K562 (cell line): ENCODE measurements at regions not wholly inside any gene's neighbourhood (a gene's known extent, or its start where the extent isn't known, plus 50 kb on each side); places are given as distances from the start of the nearest gene placed in this dataset.

Experiments
- PHB2 ChIP-seq: fragments of 450-650 bp; IDR thresholded peaks from 2 replicates; pipeline ENCODE4 v1.6.1; 2017; ENCODE audit warnings: low read depth
- RFX5 ChIP-seq: IDR thresholded peaks from 2 replicates; pipeline ENCODE4 v1.6.1; 2011; ENCODE audit warnings: low read depth, mild to moderate bottlenecking, improper control_type of control experiment, low read length
- SIN3A ChIP-seq, 2 experiments: fragments of 150-350 bp in 1 of 2; IDR thresholded peaks; 2 replicates each; pipeline ENCODE4 v1.6.1; 2011 to 2016; ENCODE audit warnings: borderline replicate concordance in 2 of 2, low read depth in 2 of 2, low read length in 2 of 2, mild to moderate bottlenecking in 2 of 2, moderate library complexity in 2 of 2; ENCODE audit not compliant: control insufficient read depth in 1 of 2
- ZNF76 ChIP-seq: fragments of 250-450 bp; sonication (Bioruptor Pico); IDR thresholded peaks from 2 replicates; pipeline ENCODE4 v1.4.0; 2020; ENCODE audit warnings: mild to moderate bottlenecking, moderate library complexity, borderline replicate concordance
- ZNF785 ChIP-seq: fragments of 250-450 bp; sonication (Bioruptor Pico); IDR thresholded peaks from 2 replicates; pipeline ENCODE4 v1.4.0; 2020; ENCODE audit warnings: mild to moderate bottlenecking
- TF ChIP-seq, protein P1 (sequence below): sonication (generic); formaldehyde crosslinking; IDR thresholded peaks from 2 replicates; pipeline ENCODE4 v1.8.0; 2022; ENCODE audit warnings: mild to moderate bottlenecking, missing genetic modification reagents
- TF ChIP-seq, protein P2 (sequence below), 3 experiments: IDR thresholded peaks in 2 of 3; conservative IDR thresholded peaks in 1 of 3; 2 replicates each; pipeline ENCODE4 v1.5.1; 2011 to 2012; ENCODE audit warnings: low read length in 3 of 3, mild to moderate bottlenecking in 3 of 3, control low read depth in 2 of 3, improper control_type of control experiment in 1 of 3, inconsistent platforms in 1 of 3, low read depth in 1 of 3, mixed read lengths in 1 of 3, moderate library complexity in 1 of 3; ENCODE audit not compliant: insufficient read depth in 2 of 3

DNA sequence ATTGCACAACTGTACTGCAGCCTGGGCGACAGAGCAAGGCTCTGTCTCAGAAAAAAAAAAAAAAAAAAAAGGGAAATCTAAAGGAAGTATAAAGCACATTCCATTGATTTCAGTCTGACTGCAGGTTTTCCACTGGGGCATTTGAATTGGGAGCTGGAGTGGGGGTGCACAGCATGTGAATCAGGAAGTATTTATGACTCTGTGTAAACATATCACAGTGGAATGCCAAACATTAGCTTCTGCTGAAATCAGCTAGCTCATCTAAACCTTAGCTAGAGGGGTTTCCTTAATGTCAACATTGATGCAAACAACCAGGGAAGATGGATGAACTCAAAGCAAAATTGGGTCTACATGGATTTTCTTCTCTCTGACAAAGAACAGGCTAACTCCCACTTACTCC lies 641.0 kb upstream of the EEF2KMT start:
- TF ChIP-seq RFX5 (no peak), PHB2 (no peak), ZNF785 (CRISPR knock-in tag) (no peak), SIN3A (IDR thresholded peaks at IDR 0.05; ENCODE audit: borderline replicate concordance in 2 of 2, control insufficient read depth in 1 of 2, low read depth in 2 of 2, low read length in 2 of 2) (no peak), ZNF76 (CRISPR knock-in tag) (no peak)
- TF ChIP-seq, protein P1, sequence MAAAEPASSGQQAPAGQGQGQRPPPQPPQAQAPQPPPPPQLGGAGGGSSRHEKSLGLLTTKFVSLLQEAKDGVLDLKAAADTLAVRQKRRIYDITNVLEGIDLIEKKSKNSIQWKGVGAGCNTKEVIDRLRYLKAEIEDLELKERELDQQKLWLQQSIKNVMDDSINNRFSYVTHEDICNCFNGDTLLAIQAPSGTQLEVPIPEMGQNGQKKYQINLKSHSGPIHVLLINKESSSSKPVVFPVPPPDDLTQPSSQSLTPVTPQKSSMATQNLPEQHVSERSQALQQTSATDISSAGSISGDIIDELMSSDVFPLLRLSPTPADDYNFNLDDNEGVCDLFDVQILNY: no peak
- TF ChIP-seq, protein P2, sequence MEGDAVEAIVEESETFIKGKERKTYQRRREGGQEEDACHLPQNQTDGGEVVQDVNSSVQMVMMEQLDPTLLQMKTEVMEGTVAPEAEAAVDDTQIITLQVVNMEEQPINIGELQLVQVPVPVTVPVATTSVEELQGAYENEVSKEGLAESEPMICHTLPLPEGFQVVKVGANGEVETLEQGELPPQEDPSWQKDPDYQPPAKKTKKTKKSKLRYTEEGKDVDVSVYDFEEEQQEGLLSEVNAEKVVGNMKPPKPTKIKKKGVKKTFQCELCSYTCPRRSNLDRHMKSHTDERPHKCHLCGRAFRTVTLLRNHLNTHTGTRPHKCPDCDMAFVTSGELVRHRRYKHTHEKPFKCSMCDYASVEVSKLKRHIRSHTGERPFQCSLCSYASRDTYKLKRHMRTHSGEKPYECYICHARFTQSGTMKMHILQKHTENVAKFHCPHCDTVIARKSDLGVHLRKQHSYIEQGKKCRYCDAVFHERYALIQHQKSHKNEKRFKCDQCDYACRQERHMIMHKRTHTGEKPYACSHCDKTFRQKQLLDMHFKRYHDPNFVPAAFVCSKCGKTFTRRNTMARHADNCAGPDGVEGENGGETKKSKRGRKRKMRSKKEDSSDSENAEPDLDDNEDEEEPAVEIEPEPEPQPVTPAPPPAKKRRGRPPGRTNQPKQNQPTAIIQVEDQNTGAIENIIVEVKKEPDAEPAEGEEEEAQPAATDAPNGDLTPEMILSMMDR (IDR thresholded peaks at IDR 0.05 in 2 of 3, conservative IDR thresholded peaks at IDR 0.05 in 1 of 3; ENCODE audit: insufficient read depth in 2 of 3, low read depth in 1 of 3, low read length in 3 of 3): no peak
